ENCODE measurements at regions not wholly inside any gene's neighbourhood (a gene's known extent, or its start where the extent isn't known, plus 50 kb on each side); places are given as distances from the start of the nearest gene placed in this dataset.

DNA sequence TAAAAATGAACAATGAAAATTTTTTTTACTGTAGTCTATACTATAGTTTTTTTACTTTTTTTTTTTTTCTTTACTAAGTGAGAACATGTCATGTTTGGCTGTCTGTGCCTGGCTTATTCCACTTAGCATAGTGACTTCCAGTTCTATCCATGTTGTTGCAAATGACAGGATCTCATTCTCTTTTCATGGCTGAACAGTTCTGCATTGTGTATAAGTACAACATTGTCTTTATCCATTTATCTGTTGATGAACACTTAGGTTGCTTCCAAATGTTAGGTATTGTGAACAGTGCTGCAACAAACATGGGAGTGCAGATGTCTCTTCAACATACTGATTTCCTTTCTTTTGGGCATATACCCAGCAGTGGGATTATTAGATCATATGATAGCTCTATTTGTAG lies 88.1 kb upstream of the CCDC90B start:
- no peak for TF ChIP-seq POLR2A (IDR thresholded peaks at IDR 0.05)
- Histone ChIP-seq H3K4me3 (replicated peaks in 1 of 3) (no peak overlapping the region), H3K27ac (no peak overlapping the region), H3K4me1 (no peaks in the 10 kb centered on the region), H3K9me3 (no peaks in the 10 kb centered on the region), H3K36me3 (no peaks in the 10 kb centered on the region), H3K27me3 (no peaks in the 10 kb centered on the region)
- intact Hi-C loops (cut with DNase I), result no loop called here
- no peak for DNase-seq

- TF ChIP-seq, protein P1, sequence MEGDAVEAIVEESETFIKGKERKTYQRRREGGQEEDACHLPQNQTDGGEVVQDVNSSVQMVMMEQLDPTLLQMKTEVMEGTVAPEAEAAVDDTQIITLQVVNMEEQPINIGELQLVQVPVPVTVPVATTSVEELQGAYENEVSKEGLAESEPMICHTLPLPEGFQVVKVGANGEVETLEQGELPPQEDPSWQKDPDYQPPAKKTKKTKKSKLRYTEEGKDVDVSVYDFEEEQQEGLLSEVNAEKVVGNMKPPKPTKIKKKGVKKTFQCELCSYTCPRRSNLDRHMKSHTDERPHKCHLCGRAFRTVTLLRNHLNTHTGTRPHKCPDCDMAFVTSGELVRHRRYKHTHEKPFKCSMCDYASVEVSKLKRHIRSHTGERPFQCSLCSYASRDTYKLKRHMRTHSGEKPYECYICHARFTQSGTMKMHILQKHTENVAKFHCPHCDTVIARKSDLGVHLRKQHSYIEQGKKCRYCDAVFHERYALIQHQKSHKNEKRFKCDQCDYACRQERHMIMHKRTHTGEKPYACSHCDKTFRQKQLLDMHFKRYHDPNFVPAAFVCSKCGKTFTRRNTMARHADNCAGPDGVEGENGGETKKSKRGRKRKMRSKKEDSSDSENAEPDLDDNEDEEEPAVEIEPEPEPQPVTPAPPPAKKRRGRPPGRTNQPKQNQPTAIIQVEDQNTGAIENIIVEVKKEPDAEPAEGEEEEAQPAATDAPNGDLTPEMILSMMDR (IDR thresholded peaks at IDR 0.05), result no peak
- TF ChIP-seq POLR2A (IDR thresholded peaks at IDR 0.05), result no peak
- no peaks in the 10 kb centered on the region for H3K27me3 ChIP-seq
- DNase-seq, result no peak
- intact Hi-C loops (cut with DNase I), result no loop called here
- no peak overlapping the region for H3K27ac ChIP-seq
- H3K4me1 ChIP-seq, result no peaks in the 10 kb centered on the region
- no peaks in the 10 kb centered on the region for H3K9me3 ChIP-seq
- H3K36me3 ChIP-seq, result no peaks in the 10 kb centered on the region
- no peak overlapping the region for H3K4me3 ChIP-seq (replicated peaks in 1 of 3)
Measured at GRCh38 chr11:83371489-83371888, 85.3 kb upstream of the CCDC90B start.

- TF ChIP-seq, protein P1 (IDR thresholded peaks at IDR 0.05), result no peak
- TF ChIP-seq POLR2A (IDR thresholded peaks at IDR 0.05), result no peak
- no peak overlapping the region for H3K4me3 ChIP-seq (replicated peaks in 1 of 3)
- intact Hi-C loops (cut with DNase I), result no loop called here
- H3K9me3 ChIP-seq, result no peaks in the 10 kb centered on the region
- 97% methylated on average over 7 of the region's 7 CpGs for WGBS, 2 donors
- H3K27me3 ChIP-seq, result no peaks in the 10 kb centered on the region
- no peak overlapping the region for H3K27ac ChIP-seq
- DNase-seq, result no peak
- H3K4me1 ChIP-seq, result no peaks in the 10 kb centered on the region
- no peaks in the 10 kb centered on the region for H3K36me3 ChIP-seq
Measured at GRCh38 chr11:83367745-83368144, 81.6 kb upstream of the CCDC90B start.

GRCh38 chr11:83364500-83365045 lies 78.4 kb upstream of the CCDC90B start:
- no peaks in the 10 kb centered on the region for H3K36me3 ChIP-seq

DNA sequence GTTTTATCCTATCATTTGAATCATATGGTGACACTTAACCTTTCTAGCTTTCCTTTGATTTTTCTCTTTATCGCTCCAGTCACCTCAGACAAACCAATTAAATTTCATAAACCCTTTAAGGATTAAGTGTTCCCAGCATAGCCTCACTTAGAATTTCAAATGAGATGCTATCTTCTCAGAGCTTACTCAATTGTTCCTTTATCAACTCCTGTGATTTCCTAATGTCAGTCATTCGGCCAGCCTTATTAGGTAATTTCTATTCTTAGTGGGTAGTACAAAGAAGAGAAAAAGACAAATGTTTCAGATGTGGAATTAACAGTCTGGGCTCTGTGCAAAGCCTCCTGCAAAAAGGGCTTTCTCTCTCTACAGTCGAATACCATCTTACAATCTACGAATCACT lies 77.1 kb upstream of the CCDC90B start:
- H3K27me3 ChIP-seq, result no peaks in the 10 kb centered on the region
- H3K36me3 ChIP-seq, result no peaks in the 10 kb centered on the region
- no peak for DNase-seq
- no peak overlapping the region for H3K27ac ChIP-seq
- H3K9me3 ChIP-seq, result no peaks in the 10 kb centered on the region
- no peak for TF ChIP-seq POLR2A (IDR thresholded peaks at IDR 0.05)
- TF ChIP-seq, protein P1 (IDR thresholded peaks at IDR 0.05), result no peak
- no peak overlapping the region for H3K4me3 ChIP-seq (replicated peaks in 1 of 3)
- WGBS, 2 donors, result 70 to 76% methylated on average over 4 of the region's 4 CpGs
- intact Hi-C loops (cut with DNase I), result no loop called here
- H3K4me1 ChIP-seq, result no peaks in the 10 kb centered on the region

More at GRCh38 chr11:83364500-83365045, 78.4 kb upstream of the CCDC90B start:
- 81% methylated on average over 3 of the region's 3 CpGs for WGBS, 2 donors
- Histone ChIP-seq H3K9me3 (no peaks in the 10 kb centered on the region), H3K27ac (no peak overlapping the region), H3K27me3 (no peaks in the 10 kb centered on the region), H3K4me1 (no peaks in the 10 kb centered on the region), H3K4me3 (replicated peaks in 1 of 3) (no peak overlapping the region)
- TF ChIP-seq, protein P1 (IDR thresholded peaks at IDR 0.05), result no peak
- no peak for TF ChIP-seq POLR2A (IDR thresholded peaks at IDR 0.05)
- intact Hi-C loops (cut with DNase I), result no loop called here
- DNase-seq, result no peak

DNA sequence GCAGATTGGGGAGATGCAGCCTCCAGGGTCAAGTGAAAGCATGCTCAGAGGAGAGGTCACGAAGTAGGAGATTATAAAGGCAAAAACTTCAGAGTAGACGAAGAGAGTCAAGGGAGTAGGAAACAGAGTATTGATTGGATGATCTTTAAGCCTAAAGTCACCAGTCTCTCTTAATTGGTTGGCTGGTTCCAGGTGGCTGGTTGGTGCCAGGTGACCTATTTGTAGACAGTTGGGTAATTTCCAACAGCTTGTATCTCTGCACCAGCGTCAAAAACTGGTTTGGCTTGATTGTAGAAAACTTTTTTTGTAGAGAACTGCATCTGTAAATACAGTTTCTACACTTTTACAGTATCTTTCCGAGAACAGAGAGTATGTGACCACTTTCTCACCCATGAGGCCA lies 75.7 kb upstream of the CCDC90B start:
- intact Hi-C loops (cut with DNase I), result no loop called here
- H3K27ac ChIP-seq, result peak overlapping the region in 1 of 3 donors; percentile 20
- H3K4me3 ChIP-seq (replicated peaks in 1 of 3), result no peak overlapping the region
- no peaks in the 10 kb centered on the region for H3K9me3 ChIP-seq
- H3K36me3 ChIP-seq, result no peaks in the 10 kb centered on the region
- no peaks in the 10 kb centered on the region for H3K27me3 ChIP-seq
- TF ChIP-seq, protein P1 (IDR thresholded peaks at IDR 0.05), result no peak
- TF ChIP-seq POLR2A (IDR thresholded peaks at IDR 0.05), result no peak
- no peaks in the 10 kb centered on the region for H3K4me1 ChIP-seq
- peak; percentile 13 to 39 for DNase-seq
- WGBS, 2 donors, result 67% methylated on average over 4 of the region's 4 CpGs

All from thyroid gland (tissue), 4 donors.